ENCODE measurements at regions not wholly inside any gene's neighbourhood (a gene's known extent, or its start where the extent isn't known, plus 50 kb on each side); places are given as distances from the start of the nearest gene placed in this dataset.

DNA sequence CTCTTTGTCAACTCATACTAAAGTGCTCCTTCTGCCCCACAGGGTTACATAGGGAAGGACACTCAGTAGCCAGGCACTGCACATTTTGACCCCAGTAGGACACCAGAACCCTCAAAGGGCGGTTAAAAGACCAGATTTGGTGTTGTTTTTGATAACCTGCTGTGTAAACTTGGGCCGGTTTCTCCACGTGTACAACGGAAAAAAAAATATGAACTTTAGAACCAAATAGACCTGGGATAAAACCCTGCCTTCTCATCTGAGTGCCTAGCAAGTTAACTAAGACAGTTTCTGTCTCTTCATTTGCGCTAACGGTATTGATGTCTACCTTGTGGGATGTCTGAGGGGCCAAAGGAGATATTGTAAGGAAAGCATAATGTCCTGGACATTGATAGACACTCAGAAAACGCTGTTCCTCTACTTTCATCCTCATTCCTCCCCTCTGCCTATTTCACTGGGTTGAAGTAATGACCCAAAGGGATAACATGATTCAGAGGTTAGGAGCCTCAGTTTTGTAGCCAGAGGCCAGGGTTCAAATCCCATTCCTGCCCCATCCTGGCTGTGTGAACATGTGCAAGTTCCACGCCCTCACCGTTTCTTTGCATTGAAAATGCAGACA, 155.9 kb upstream of the LPP start:
- TF ChIP-seq CTCF (conservative IDR thresholded peaks at IDR 0.05; ENCODE audit: low read length) (no peak), EZH2phosphoT487 (IDR thresholded peaks at IDR 0.05; ENCODE audit: borderline replicate concordance, low read depth, low read length) (no peak)
